Lower lobe of right lung (tissue), 2 donors: ENCODE measurements at regions not wholly inside any gene's neighbourhood (a gene's known extent, or its start where the extent isn't known, plus 50 kb on each side); places are given as distances from the start of the nearest gene placed in this dataset.

Source experiments
- ATAC-seq, 2 donors: fragments of 200-7000 bp; cut with Tn5 transposase; one replicate each; pipeline ENCODE4 v1.9.1; 2020 to 2022; ENCODE audit warnings: mild to moderate bottlenecking in 2 of 2, moderate library complexity in 2 of 2
- DNase-seq: peaks from one replicate; pipeline ENCODE4 v3.0.0-alpha.2; 2020
- H3K27ac ChIP-seq: fragments of 200-600 bp; one replicate; pipeline ENCODE4 v1.8.0; 2022
- H3K27me3 ChIP-seq: fragments of 200-600 bp; one replicate; pipeline ENCODE4 v1.8.0; 2022; ENCODE audit warnings: low read depth
- H3K36me3 ChIP-seq: fragments of 200-600 bp; one replicate; pipeline ENCODE4 v1.8.0; 2022; ENCODE audit warnings: mild to moderate bottlenecking
- H3K4me1 ChIP-seq: fragments of 200-600 bp; one replicate; pipeline ENCODE4 v1.8.0; 2022
- H3K4me3 ChIP-seq: fragments of 200-600 bp; one replicate; pipeline ENCODE4 v1.8.0; 2022; ENCODE audit warnings: mild to moderate bottlenecking
- H3K9me3 ChIP-seq: fragments of 200-600 bp; one replicate; pipeline ENCODE4 v1.8.0; 2022
- CTCF ChIP-seq: fragments of 200-600 bp; IDR thresholded peaks from one replicate; pipeline ENCODE4 v1.8.0; 2022; ENCODE audit warnings: antibody characterized with exemption, mild to moderate bottlenecking
- intact Hi-C: fragments of 100-400 bp; cut with DNase I; formaldehyde crosslinking; loops from one replicate; pipeline ENCODE4 v1.11.0; 2022
- donor health status: DM: no; HTN: yes; CAD: no; lungs with severe emphysema.

- no peak for ATAC-seq
- no peak overlapping the region for H3K27ac ChIP-seq
- intact Hi-C loops = no loop called here
Observed at GRCh38 chr11:95335989-95336388, 105.0 kb upstream of the SESN3 start.

GRCh38 chr11:95331161-95331560, 100.2 kb upstream of the SESN3 start:
- intact Hi-C loops = no loop called here
- Histone ChIP-seq H3K9me3 (no peaks in the 10 kb centered on the region), H3K27ac (no peak overlapping the region), H3K4me3 (no peak overlapping the region), H3K4me1 (no peaks in the 10 kb centered on the region), H3K36me3 (no peaks in the 10 kb centered on the region), H3K27me3 (no peaks in the 10 kb centered on the region)
- no peak for TF ChIP-seq CTCF
- DNase-seq = no peak
- ATAC-seq = no peak

More at GRCh38 chr11:95335989-95336388, 105.0 kb upstream of the SESN3 start:
- Histone ChIP-seq H3K9me3 (no peaks in the 10 kb centered on the region), H3K27me3 (no peaks in the 10 kb centered on the region), H3K4me1 (peaks cover 35% of the 10 kb centered on the region), H3K36me3 (no peaks in the 10 kb centered on the region), H3K4me3 (no peak overlapping the region)
- no peak for TF ChIP-seq CTCF
- DNase-seq = no peak

- H3K4me3 ChIP-seq = no peak overlapping the region
- ATAC-seq (no peak), DNase-seq (no peak)
- intact Hi-C loops = no loop called here
- no peak for TF ChIP-seq CTCF
- no peaks in the 10 kb centered on the region for H3K36me3 ChIP-seq
- no peaks in the 10 kb centered on the region for H3K4me1 ChIP-seq
- H3K9me3 ChIP-seq = no peaks in the 10 kb centered on the region
- no peak overlapping the region for H3K27ac ChIP-seq
- H3K27me3 ChIP-seq = no peaks in the 10 kb centered on the region
Observed at GRCh38 chr11:95330302-95330701, 99.3 kb upstream of the SESN3 start.

- no peak overlapping the region for H3K27ac ChIP-seq
- H3K27me3 ChIP-seq = no peaks in the 10 kb centered on the region
- TF ChIP-seq CTCF = no peak
- no peak for DNase-seq
- no peaks in the 10 kb centered on the region for H3K9me3 ChIP-seq
- ATAC-seq = no peak
- intact Hi-C loops = no loop called here
- no peak overlapping the region for H3K4me3 ChIP-seq
- no peaks in the 10 kb centered on the region for H3K4me1 ChIP-seq
- no peaks in the 10 kb centered on the region for H3K36me3 ChIP-seq
Observed at GRCh38 chr11:95327273-95327948, 96.4 kb upstream of the SESN3 start.

GRCh38 chr11:95325777-95326258, 94.8 kb upstream of the SESN3 start:
- H3K4me1 ChIP-seq = no peaks in the 10 kb centered on the region
- no peak overlapping the region for H3K4me3 ChIP-seq
- H3K36me3 ChIP-seq = no peaks in the 10 kb centered on the region
- no peak for DNase-seq
- H3K27ac ChIP-seq = no peak overlapping the region
- intact Hi-C loops = no loop called here
- no peaks in the 10 kb centered on the region for H3K27me3 ChIP-seq
- H3K9me3 ChIP-seq = no peaks in the 10 kb centered on the region
- no peak for TF ChIP-seq CTCF
- ATAC-seq = no peak
